Coronary artery (tissue), 2 donors: ENCODE measurements at regions not wholly inside any gene's neighbourhood (a gene's known extent, or its start where the extent isn't known, plus 50 kb on each side); places are given as distances from the start of the nearest gene placed in this dataset.

Experiments
- DNase-seq: peaks from one replicate; pipeline ENCODE4 v3.0.0-alpha.2; 2017; ENCODE audit warnings: low spot score
- H3K27ac ChIP-seq, 2 donors: fragments of 200-600 bp; sonication (generic); one replicate each; pipeline ENCODE4 v1.5.1; 2016 to 2019
- H3K4me3 ChIP-seq: fragments of 200-600 bp; sonication (generic); 2 replicates; pipeline ENCODE4 v1.5.1; 2016; ENCODE audit warnings: mild to moderate bottlenecking, moderate library complexity
- CTCF ChIP-seq: fragments of 200-600 bp; sonication (generic); IDR thresholded peaks from one replicate; pipeline ENCODE4 v1.5.1; 2019; ENCODE audit warnings: antibody characterized with exemption

- TF ChIP-seq CTCF = no peak
- DNase-seq = no peak
- Histone ChIP-seq H3K4me3 (no peak overlapping the region), H3K27ac (no peak overlapping the region)
Observed at GRCh38 chr10:105875050-105875449, 1234.0 kb downstream of the SORCS3 start.

- no peak overlapping the region for H3K4me3 ChIP-seq
- TF ChIP-seq CTCF = no peak
- DNase-seq = no peak
- H3K27ac ChIP-seq = no peak overlapping the region
Observed at GRCh38 chr10:105872665-105873064, 1231.6 kb downstream of the SORCS3 start.

GRCh38 chr10:105868935-105869334 is 1227.8 kb downstream of the SORCS3 start:
- no peak for DNase-seq
- no peak for TF ChIP-seq CTCF
- H3K27ac ChIP-seq = no peak overlapping the region
- H3K4me3 ChIP-seq = no peak overlapping the region

GRCh38 chr10:105864854-105865253 is 1223.8 kb downstream of the SORCS3 start:
- TF ChIP-seq CTCF = no peak
- no peak overlapping the region for H3K4me3 ChIP-seq
- H3K27ac ChIP-seq = no peak overlapping the region
- DNase-seq = no peak

- Histone ChIP-seq H3K4me3 (no peak overlapping the region), H3K27ac (no peak overlapping the region)
- no peak for TF ChIP-seq CTCF
- no peak for DNase-seq
Observed at GRCh38 chr10:105857268-105858264, 1216.5 kb downstream of the SORCS3 start.

- Histone ChIP-seq H3K4me3 (no peak overlapping the region), H3K27ac (no peak overlapping the region)
- DNase-seq = no peak
- TF ChIP-seq CTCF = no peak
Observed at GRCh38 chr10:105855791-105856190, 1214.7 kb downstream of the SORCS3 start.
